ENCODE measurements at regions not wholly inside any gene's neighbourhood (a gene's known extent, or its start where the extent isn't known, plus 50 kb on each side); places are given as distances from the start of the nearest gene placed in this dataset.

DNA sequence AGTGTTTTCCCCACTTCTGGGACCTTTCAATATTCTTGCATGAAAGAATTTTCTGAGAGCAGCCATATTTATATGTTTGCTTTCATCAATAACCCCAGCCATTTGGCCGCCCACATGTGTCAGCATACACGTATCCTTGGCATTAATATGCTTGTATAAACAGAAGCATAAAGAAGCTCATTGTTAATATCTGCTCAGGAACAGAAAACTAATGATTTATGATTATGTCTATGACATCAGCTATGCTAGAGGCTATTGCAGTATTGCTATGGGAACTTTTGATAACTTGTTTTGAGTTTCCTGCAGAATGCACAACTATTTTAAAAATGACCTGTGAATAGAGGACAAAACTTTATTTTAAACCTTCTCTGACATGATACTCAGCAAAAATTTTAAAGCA, 300.9 kb upstream of the MTPN start:
- no peak for DNase-seq (ENCODE audit: low read depth, low spot score)
- Histone ChIP-seq H3K4me3 (ENCODE audit: low read depth in 2 of 2, low read length in 2 of 2) (no peak overlapping the region), H3K9me3 (ENCODE audit: control insufficient read depth, insufficient read depth, low read depth, low read length) (no peaks in the 10 kb centered on the region), H3K36me3 (ENCODE audit: control insufficient read depth, insufficient read depth, low read length) (no peaks in the 10 kb centered on the region), H3K27ac (ENCODE audit: low read length) (no peak overlapping the region), H3K4me1 (ENCODE audit: control insufficient read depth, insufficient read depth, low read length) (no peaks in the 10 kb centered on the region), H3K27me3 (ENCODE audit: control insufficient read depth, insufficient read depth, low read length) (no peaks in the 10 kb centered on the region)
- ATAC-seq = no peak
- no TSS peak for BruUV-seq (replicated peaks)
- in situ Hi-C loops (cut with HindIII; ENCODE audit: low pct_unique_long_range_greater_than_20kb, low sequenced_read_pairs) = no loop called here
- intact Hi-C loops (cut with micrococcal nuclease; ENCODE audit: unreplicated experiment) = no loop called here
- TF ChIP-seq, protein P1, sequence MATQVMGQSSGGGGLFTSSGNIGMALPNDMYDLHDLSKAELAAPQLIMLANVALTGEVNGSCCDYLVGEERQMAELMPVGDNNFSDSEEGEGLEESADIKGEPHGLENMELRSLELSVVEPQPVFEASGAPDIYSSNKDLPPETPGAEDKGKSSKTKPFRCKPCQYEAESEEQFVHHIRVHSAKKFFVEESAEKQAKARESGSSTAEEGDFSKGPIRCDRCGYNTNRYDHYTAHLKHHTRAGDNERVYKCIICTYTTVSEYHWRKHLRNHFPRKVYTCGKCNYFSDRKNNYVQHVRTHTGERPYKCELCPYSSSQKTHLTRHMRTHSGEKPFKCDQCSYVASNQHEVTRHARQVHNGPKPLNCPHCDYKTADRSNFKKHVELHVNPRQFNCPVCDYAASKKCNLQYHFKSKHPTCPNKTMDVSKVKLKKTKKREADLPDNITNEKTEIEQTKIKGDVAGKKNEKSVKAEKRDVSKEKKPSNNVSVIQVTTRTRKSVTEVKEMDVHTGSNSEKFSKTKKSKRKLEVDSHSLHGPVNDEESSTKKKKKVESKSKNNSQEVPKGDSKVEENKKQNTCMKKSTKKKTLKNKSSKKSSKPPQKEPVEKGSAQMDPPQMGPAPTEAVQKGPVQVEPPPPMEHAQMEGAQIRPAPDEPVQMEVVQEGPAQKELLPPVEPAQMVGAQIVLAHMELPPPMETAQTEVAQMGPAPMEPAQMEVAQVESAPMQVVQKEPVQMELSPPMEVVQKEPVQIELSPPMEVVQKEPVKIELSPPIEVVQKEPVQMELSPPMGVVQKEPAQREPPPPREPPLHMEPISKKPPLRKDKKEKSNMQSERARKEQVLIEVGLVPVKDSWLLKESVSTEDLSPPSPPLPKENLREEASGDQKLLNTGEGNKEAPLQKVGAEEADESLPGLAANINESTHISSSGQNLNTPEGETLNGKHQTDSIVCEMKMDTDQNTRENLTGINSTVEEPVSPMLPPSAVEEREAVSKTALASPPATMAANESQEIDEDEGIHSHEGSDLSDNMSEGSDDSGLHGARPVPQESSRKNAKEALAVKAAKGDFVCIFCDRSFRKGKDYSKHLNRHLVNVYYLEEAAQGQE (IDR thresholded peaks at IDR 0.05; ENCODE audit: insufficient read depth in 1 of 2, low read depth in 2 of 2, low read length in 1 of 2) = no peak
- TF ChIP-seq TCF7L2 (IDR thresholded peaks at IDR 0.05; ENCODE audit: low read depth, low read length) (no peak), SIN3A (IDR thresholded peaks at IDR 0.05; ENCODE audit: borderline replicate concordance, insufficient read depth, low read depth, low read length) (no peak), POLR2AphosphoS5 (IDR thresholded peaks at IDR 0.05; ENCODE audit: low read depth, low read length) (no peak)
- TF ChIP-seq, protein P2, sequence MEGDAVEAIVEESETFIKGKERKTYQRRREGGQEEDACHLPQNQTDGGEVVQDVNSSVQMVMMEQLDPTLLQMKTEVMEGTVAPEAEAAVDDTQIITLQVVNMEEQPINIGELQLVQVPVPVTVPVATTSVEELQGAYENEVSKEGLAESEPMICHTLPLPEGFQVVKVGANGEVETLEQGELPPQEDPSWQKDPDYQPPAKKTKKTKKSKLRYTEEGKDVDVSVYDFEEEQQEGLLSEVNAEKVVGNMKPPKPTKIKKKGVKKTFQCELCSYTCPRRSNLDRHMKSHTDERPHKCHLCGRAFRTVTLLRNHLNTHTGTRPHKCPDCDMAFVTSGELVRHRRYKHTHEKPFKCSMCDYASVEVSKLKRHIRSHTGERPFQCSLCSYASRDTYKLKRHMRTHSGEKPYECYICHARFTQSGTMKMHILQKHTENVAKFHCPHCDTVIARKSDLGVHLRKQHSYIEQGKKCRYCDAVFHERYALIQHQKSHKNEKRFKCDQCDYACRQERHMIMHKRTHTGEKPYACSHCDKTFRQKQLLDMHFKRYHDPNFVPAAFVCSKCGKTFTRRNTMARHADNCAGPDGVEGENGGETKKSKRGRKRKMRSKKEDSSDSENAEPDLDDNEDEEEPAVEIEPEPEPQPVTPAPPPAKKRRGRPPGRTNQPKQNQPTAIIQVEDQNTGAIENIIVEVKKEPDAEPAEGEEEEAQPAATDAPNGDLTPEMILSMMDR (IDR thresholded peaks at IDR 0.05) = no peak
- ChIA-PET POLR2A (no interaction called here), CTCF (no interaction called here)

DNA sequence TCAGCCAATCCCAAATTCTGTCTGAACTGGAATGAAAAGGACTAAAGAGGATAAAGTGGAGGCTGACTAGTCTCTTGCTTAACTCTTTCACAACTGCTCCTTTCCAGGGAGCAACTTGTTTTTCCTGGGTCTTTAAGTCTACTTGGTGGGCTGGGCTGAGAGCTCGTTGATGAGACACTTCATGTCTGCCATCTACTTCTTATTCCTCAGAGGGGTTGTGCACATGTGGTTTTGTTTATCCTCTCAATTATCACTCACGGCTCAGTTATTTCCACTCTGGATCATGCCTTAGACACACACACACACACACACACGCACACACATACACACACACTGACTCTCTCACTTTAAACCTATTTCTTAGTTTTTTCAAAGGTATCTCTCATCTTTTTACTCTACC, 298.6 kb upstream of the MTPN start:
- no peak overlapping the region for H3K4me3 ChIP-seq (ENCODE audit: low read depth in 2 of 2, low read length in 2 of 2)
- ChIA-PET POLR2A (no interaction called here), CTCF (no interaction called here)
- H3K27me3 ChIP-seq (ENCODE audit: control insufficient read depth, insufficient read depth, low read length) = no peaks in the 10 kb centered on the region
- no peak for DNase-seq (ENCODE audit: low read depth, low spot score)
- H3K9me3 ChIP-seq (ENCODE audit: control insufficient read depth, insufficient read depth, low read depth, low read length) = no peaks in the 10 kb centered on the region
- in situ Hi-C loops (cut with HindIII; ENCODE audit: low pct_unique_long_range_greater_than_20kb, low sequenced_read_pairs) (no loop called here), intact Hi-C loops (cut with micrococcal nuclease; ENCODE audit: unreplicated experiment) (no loop called here)
- TF ChIP-seq SIN3A (IDR thresholded peaks at IDR 0.05; ENCODE audit: borderline replicate concordance, insufficient read depth, low read depth, low read length) = no peak
- TF ChIP-seq POLR2AphosphoS5 (IDR thresholded peaks at IDR 0.05; ENCODE audit: low read depth, low read length) = no peak
- TF ChIP-seq, protein P1 (IDR thresholded peaks at IDR 0.05; ENCODE audit: insufficient read depth in 1 of 2, low read depth in 2 of 2, low read length in 1 of 2) = no peak
- TF ChIP-seq, protein P2 (IDR thresholded peaks at IDR 0.05) = no peak
- TF ChIP-seq TCF7L2 (IDR thresholded peaks at IDR 0.05; ENCODE audit: low read depth, low read length) = no peak
- no peak overlapping the region for H3K27ac ChIP-seq (ENCODE audit: low read length)
- ATAC-seq = no peak
- no peaks in the 10 kb centered on the region for H3K36me3 ChIP-seq (ENCODE audit: control insufficient read depth, insufficient read depth, low read length)
- no peaks in the 10 kb centered on the region for H3K4me1 ChIP-seq (ENCODE audit: control insufficient read depth, insufficient read depth, low read length)
- no TSS peak for BruUV-seq (replicated peaks)

All from Panc1 (cell line).